ENCODE measurements at regions not wholly inside any gene's neighbourhood (a gene's known extent, or its start where the extent isn't known, plus 50 kb on each side); places are given as distances from the start of the nearest gene placed in this dataset.

DNA sequence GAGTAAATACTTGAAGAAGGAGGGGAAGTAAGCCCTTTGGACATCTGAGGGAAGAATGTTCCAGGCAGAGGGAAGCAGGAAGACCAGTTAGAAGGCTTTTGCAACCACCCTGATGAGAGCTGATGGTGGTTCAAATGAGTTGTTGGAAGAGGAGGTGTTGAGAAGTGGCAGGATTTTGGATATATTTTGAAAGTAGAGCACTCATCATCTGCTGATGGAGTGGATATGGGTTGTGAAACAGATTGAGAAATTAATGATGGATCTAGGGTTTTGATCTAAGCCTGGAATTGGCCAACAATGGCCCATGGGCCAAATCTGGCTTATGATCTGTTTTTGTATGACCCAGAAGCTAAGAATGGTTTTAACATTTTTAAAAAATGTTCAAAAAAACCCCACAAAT is 230.7 kb downstream of the NDFIP2 start:
- Mint-ChIP-seq H3K9me3 (no peaks in the 10 kb centered on the region), H3K36me3 (ENCODE audit: insufficient read depth) (no peaks in the 10 kb centered on the region), H3K4me3 (no peak overlapping the region), H3K4me1 (no peaks in the 10 kb centered on the region), H3K27me3 (no peaks in the 10 kb centered on the region), H3K27ac (ENCODE audit: low read depth) (no peak overlapping the region)
- DNase-seq (ENCODE audit: low spot score in 2 of 2) (no peak), ATAC-seq (replicated peaks; ENCODE audit: extremely low read depth, poor library complexity, severe bottlenecking) (no peak)

DNA sequence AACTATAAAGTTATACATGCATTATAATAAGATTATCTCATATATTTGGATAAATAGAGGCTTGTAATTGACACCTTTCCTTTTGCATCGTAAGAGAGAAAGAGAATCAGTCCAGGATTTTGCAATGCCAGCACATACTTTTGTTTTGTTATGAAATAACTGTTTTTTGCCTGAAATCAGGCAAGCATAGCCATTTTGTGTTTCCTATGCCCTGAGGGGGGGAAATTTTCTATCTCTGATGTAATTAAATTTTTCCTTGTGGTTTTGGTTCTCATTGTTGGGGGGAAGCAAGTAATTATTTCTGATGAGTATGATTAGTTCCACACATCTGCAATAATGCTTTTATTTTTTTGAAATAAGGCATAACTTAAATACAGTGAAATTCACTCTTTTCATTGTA is 229.4 kb downstream of the NDFIP2 start:
- Mint-ChIP-seq H3K4me1 (no peaks in the 10 kb centered on the region), H3K27ac (ENCODE audit: low read depth) (no peak overlapping the region), H3K4me3 (no peak overlapping the region), H3K36me3 (ENCODE audit: insufficient read depth) (no peaks in the 10 kb centered on the region), H3K9me3 (no peaks in the 10 kb centered on the region), H3K27me3 (no peaks in the 10 kb centered on the region)
- DNase-seq (ENCODE audit: low spot score in 2 of 2): no peak
- no peak for ATAC-seq (replicated peaks; ENCODE audit: extremely low read depth, poor library complexity, severe bottlenecking)

DNA sequence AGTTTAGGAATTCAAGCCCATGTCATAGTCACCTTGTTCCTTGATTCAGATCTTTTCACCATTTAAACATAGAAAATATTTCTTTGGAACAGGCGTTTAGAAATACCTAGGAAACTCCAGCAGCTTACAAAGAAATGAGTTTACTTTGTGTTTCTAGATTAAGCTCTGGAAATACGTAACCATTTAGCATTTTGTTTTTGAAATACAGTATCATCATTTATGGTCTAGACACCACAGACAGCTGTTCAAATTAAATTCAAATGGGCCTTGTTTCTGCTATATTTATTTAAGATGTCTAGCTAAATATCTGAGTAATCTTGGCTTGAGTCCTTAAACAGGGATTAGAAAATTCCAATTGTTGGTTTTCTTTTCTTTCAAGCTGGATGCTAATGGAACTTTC is 228.5 kb downstream of the NDFIP2 start:
- Mint-ChIP-seq H3K9me3 (no peaks in the 10 kb centered on the region), H3K27me3 (no peaks in the 10 kb centered on the region), H3K4me1 (no peaks in the 10 kb centered on the region), H3K36me3 (ENCODE audit: insufficient read depth) (no peaks in the 10 kb centered on the region), H3K4me3 (no peak overlapping the region), H3K27ac (ENCODE audit: low read depth) (no peak overlapping the region)
- DNase-seq (ENCODE audit: low spot score in 2 of 2): no peak
- no peak for ATAC-seq (replicated peaks; ENCODE audit: extremely low read depth, poor library complexity, severe bottlenecking)

DNA sequence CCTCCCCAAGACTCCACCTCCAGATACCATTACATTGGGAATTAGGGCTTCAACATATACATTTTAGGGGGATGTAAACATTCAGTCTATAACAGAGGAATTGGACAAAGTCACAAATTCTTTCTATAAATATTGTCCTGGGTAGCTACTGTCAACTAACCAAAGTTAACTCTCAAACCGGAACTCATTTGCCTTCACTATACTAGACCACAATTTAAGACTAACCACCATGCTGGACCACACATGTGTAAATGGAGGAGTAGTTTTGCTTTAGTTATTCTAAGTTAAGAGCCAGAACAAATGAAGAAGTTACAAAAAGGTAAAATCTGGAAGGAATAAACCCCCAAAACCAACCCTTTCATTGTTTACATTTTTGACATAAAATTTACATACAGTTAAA is 222.8 kb downstream of the NDFIP2 start:
- Mint-ChIP-seq H3K36me3 (ENCODE audit: insufficient read depth) (no peaks in the 10 kb centered on the region), H3K27me3 (no peaks in the 10 kb centered on the region), H3K4me3 (no peak overlapping the region), H3K27ac (ENCODE audit: low read depth) (no peak overlapping the region), H3K4me1 (no peaks in the 10 kb centered on the region), H3K9me3 (no peaks in the 10 kb centered on the region)
- ATAC-seq (replicated peaks; ENCODE audit: extremely low read depth, poor library complexity, severe bottlenecking) (no peak), DNase-seq (ENCODE audit: low spot score in 2 of 2) (no peak)

DNA sequence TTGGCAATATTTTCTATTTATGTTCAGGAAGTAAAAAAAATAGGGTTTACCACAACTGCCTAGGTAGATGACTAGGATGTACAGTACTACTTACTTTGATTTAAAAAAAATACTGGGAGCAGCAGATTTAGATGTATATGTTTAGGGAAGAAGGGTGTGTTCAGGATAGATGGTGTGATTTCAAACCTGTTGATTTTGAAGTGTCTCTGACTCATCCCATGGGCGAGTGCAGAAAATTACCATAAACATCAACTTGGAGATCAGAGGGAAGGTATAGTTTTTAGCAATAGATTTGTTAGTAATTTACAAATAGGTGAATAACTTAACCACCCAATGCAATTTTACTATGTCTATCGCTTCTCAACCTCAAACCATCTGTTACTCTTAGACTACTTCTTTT is 214.8 kb downstream of the NDFIP2 start:
- DNase-seq (ENCODE audit: low spot score in 2 of 2) (no peak), ATAC-seq (replicated peaks; ENCODE audit: extremely low read depth, poor library complexity, severe bottlenecking) (no peak)
- H3K4me3 Mint-ChIP-seq: no peak overlapping the region
- H3K9me3 Mint-ChIP-seq: no peaks in the 10 kb centered on the region
- no peak overlapping the region for H3K27ac Mint-ChIP-seq (ENCODE audit: low read depth)
- H3K36me3 Mint-ChIP-seq (ENCODE audit: insufficient read depth): no peaks in the 10 kb centered on the region
- no peaks in the 10 kb centered on the region for H3K4me1 Mint-ChIP-seq
- no peaks in the 10 kb centered on the region for H3K27me3 Mint-ChIP-seq

DNA sequence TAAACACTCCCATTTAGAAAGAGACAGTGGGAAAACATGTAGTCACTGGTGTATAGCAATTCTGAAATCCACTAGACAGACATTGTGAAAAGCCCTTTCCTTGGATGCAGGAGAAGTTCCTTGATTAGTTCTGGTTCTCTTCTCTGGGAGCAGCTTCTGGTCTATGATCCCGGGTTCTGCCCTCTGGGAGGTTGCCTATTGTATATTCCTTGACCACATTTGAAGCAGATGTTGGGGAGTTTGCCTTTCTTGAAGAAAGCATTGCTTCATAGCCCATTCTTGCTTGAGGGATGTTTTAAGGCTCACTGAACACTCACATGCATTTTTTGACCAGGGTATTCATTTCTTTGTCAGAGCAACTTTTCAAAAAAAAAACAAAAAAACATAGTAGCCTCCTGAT is 211.9 kb downstream of the NDFIP2 start:
- no peak for DNase-seq (ENCODE audit: low spot score in 2 of 2)
- Mint-ChIP-seq H3K36me3 (ENCODE audit: insufficient read depth) (no peaks in the 10 kb centered on the region), H3K27me3 (no peaks in the 10 kb centered on the region), H3K27ac (ENCODE audit: low read depth) (no peak overlapping the region), H3K9me3 (no peaks in the 10 kb centered on the region), H3K4me1 (no peaks in the 10 kb centered on the region), H3K4me3 (no peak overlapping the region)
- ATAC-seq (replicated peaks; ENCODE audit: extremely low read depth, poor library complexity, severe bottlenecking): no peak

DNA sequence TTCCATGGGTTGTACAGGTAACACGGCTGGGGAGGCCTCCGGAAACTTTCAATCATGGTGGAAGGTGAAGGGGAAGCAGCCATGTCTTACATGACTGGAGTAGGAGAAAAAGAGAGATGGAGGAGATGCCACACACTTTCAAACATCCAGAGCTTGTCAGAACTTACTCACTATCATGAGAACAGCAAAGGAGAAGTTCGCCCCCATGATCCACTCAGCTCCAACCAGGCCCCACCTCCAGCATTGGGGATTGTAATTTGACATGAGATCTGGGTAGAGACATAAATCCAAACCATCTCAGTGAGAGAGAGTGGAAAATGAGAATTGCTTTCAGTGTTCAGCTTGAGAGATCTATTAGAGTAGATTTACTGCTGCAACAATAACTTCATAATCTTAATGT is 210.9 kb downstream of the NDFIP2 start:
- ATAC-seq (replicated peaks; ENCODE audit: extremely low read depth, poor library complexity, severe bottlenecking): no peak
- Mint-ChIP-seq H3K27me3 (no peaks in the 10 kb centered on the region), H3K4me3 (no peak overlapping the region), H3K9me3 (no peaks in the 10 kb centered on the region), H3K27ac (ENCODE audit: low read depth) (no peak overlapping the region), H3K36me3 (ENCODE audit: insufficient read depth) (no peaks in the 10 kb centered on the region), H3K4me1 (no peaks in the 10 kb centered on the region)
- DNase-seq (ENCODE audit: low spot score in 2 of 2): no peak

GRCh38 chr13:79688741-79689140 is 207.8 kb downstream of the NDFIP2 start:
- ATAC-seq (replicated peaks; ENCODE audit: extremely low read depth, poor library complexity, severe bottlenecking) (no peak), DNase-seq (ENCODE audit: low spot score in 2 of 2) (no peak)
- no peaks in the 10 kb centered on the region for H3K36me3 Mint-ChIP-seq (ENCODE audit: insufficient read depth)
- no peak overlapping the region for H3K4me3 Mint-ChIP-seq
- no peaks in the 10 kb centered on the region for H3K27me3 Mint-ChIP-seq
- no peak overlapping the region for H3K27ac Mint-ChIP-seq (ENCODE audit: low read depth)
- H3K4me1 Mint-ChIP-seq: no peaks in the 10 kb centered on the region
- H3K9me3 Mint-ChIP-seq: no peaks in the 10 kb centered on the region

DNA sequence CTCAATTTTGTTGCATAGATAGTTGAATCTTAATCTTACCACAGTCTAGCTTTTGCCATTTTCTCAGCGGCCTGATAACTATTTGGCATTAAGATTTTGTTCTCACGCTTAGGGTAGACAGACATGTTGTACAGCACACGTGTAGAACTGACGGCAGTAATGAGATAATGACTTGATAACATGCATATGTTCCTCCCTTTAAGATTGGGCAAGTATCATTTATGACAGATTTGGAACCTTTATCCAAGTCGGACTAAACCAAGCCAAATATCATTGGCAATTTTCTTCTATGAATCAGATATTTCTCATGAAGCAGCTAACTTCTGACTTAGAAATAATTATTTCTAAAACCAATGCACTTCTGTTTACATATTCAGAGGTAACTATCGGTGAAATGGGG is 205.5 kb downstream of the NDFIP2 start:
- Mint-ChIP-seq H3K4me3 (no peak overlapping the region), H3K9me3 (peaks cover 6% of the 10 kb centered on the region), H3K27ac (ENCODE audit: low read depth) (no peak overlapping the region), H3K4me1 (no peaks in the 10 kb centered on the region), H3K27me3 (no peaks in the 10 kb centered on the region), H3K36me3 (ENCODE audit: insufficient read depth) (no peaks in the 10 kb centered on the region)
- no peak for DNase-seq (ENCODE audit: low spot score in 2 of 2)
- no peak for ATAC-seq (replicated peaks; ENCODE audit: extremely low read depth, poor library complexity, severe bottlenecking)

DNA sequence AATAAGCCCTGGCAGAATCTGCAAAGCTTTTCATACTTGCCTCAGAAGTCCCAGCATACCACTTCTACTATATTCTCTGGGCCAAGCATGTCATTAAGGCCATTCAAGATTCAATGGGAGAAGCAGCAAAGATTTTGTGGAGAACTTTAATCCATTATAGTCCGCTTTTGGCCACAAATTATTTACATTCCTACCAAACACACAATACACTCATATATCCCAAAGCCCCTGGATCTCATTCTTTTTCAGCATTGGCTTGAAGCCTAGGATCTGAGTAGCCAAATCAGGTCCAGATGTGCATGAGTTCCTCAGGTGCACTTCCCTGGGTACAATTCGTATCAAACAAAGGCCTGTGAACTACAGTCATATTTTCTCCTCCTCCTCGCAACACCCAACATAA is 203.4 kb downstream of the NDFIP2 start:
- H3K36me3 Mint-ChIP-seq (ENCODE audit: insufficient read depth): no peaks in the 10 kb centered on the region
- H3K27ac Mint-ChIP-seq (ENCODE audit: low read depth): no peak overlapping the region
- H3K4me3 Mint-ChIP-seq: no peak overlapping the region
- DNase-seq (ENCODE audit: low spot score in 2 of 2): no peak
- no peaks in the 10 kb centered on the region for H3K4me1 Mint-ChIP-seq
- H3K9me3 Mint-ChIP-seq: peaks cover 6% of the 10 kb centered on the region
- H3K27me3 Mint-ChIP-seq: no peaks in the 10 kb centered on the region
- no peak for ATAC-seq (replicated peaks; ENCODE audit: extremely low read depth, poor library complexity, severe bottlenecking)

DNA sequence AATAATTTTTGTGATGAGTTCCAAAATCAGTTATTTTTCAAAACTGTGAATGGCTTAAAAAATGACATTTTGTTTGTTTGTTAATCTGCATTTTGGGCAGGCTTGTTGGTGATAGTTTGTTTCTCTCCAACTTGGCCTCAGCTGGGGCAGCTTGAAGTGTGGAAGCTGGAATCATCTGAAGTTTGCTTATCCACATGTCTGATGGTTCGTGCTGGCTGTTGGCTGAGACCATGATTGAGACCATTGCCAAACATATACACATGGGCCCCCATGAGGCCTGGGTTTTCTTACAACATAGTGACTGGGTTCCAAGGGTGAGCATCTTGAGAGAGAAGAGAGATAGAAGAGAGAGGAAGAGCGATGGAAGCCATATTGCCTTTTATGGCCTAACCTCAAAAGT is 201.2 kb downstream of the NDFIP2 start:
- Mint-ChIP-seq H3K4me1 (no peaks in the 10 kb centered on the region), H3K27me3 (no peaks in the 10 kb centered on the region), H3K27ac (ENCODE audit: low read depth) (no peak overlapping the region), H3K36me3 (ENCODE audit: insufficient read depth) (no peaks in the 10 kb centered on the region), H3K9me3 (peaks cover 6% of the 10 kb centered on the region), H3K4me3 (no peak overlapping the region)
- DNase-seq (ENCODE audit: low spot score in 2 of 2): no peak
- no peak for ATAC-seq (replicated peaks; ENCODE audit: extremely low read depth, poor library complexity, severe bottlenecking)

GRCh38 chr13:79681069-79681468 is 200.1 kb downstream of the NDFIP2 start:
- ATAC-seq (replicated peaks; ENCODE audit: extremely low read depth, poor library complexity, severe bottlenecking) (no peak), DNase-seq (ENCODE audit: low spot score in 2 of 2) (no peak)
- peaks cover 6% of the 10 kb centered on the region for H3K9me3 Mint-ChIP-seq
- no peaks in the 10 kb centered on the region for H3K36me3 Mint-ChIP-seq (ENCODE audit: insufficient read depth)
- H3K27me3 Mint-ChIP-seq: no peaks in the 10 kb centered on the region
- H3K4me3 Mint-ChIP-seq: no peak overlapping the region
- H3K4me1 Mint-ChIP-seq: no peaks in the 10 kb centered on the region
- no peak overlapping the region for H3K27ac Mint-ChIP-seq (ENCODE audit: low read depth)

GRCh38 chr13:79680485-79680884 is 199.5 kb downstream of the NDFIP2 start:
- Mint-ChIP-seq H3K27ac (ENCODE audit: low read depth) (no peak overlapping the region), H3K4me1 (no peaks in the 10 kb centered on the region), H3K9me3 (peaks cover 6% of the 10 kb centered on the region), H3K4me3 (no peak overlapping the region), H3K27me3 (no peaks in the 10 kb centered on the region), H3K36me3 (ENCODE audit: insufficient read depth) (no peaks in the 10 kb centered on the region)
- DNase-seq (ENCODE audit: low spot score in 2 of 2): no peak
- no peak for ATAC-seq (replicated peaks; ENCODE audit: extremely low read depth, poor library complexity, severe bottlenecking)

DNA sequence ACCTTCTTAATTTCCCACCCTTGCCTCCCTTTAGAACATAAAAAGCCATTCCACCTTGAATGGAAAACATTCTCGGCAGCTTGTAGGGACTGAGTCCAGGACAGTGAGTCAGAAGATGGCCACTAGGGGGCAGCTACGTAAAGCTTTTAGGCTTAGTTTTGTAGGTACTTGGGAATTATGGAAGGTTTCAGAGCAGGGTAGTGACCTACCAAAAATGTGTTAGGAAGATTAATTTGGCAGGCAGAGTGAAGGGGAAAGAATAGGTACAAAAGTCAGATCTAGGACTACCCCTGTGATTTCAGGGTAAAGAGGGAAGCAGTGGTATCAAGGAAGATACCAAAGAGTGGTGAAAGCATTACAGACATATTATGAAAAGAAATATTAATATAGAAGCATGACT is 198.4 kb downstream of the NDFIP2 start:
- Mint-ChIP-seq H3K27ac (ENCODE audit: low read depth) (no peak overlapping the region), H3K27me3 (no peaks in the 10 kb centered on the region), H3K4me1 (no peaks in the 10 kb centered on the region), H3K36me3 (ENCODE audit: insufficient read depth) (no peaks in the 10 kb centered on the region), H3K4me3 (no peak overlapping the region), H3K9me3 (peaks cover 6% of the 10 kb centered on the region)
- no peak for ATAC-seq (replicated peaks; ENCODE audit: extremely low read depth, poor library complexity, severe bottlenecking)
- DNase-seq (ENCODE audit: low spot score in 2 of 2): no peak

Data from central memory CD8-positive, alpha-beta T cell (primary cell).